ENCODE measurements at regions not wholly inside any gene's neighbourhood (a gene's known extent, or its start where the extent isn't known, plus 50 kb on each side); places are given as distances from the start of the nearest gene placed in this dataset.

DNA sequence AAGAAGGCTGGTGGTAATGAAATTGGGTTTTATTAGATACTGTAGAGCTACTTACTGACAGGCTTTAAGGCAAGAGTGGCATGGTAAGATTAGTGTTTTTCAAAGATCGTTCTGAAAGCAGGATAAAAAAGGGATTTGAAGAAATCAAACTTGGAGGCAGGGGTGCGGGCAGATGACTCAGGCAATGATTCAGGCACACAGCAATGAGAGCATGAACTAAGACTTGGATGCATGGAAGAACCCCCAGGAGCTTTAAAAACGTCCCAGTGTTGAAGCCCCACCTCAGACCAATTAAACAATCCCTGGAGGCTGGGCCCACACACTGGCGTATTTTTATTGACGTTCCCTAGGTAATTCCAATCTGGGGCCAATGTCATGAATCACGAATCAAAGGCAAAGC lies 102.5 kb downstream of the SREK1 start:
- Mint-ChIP-seq H3K27ac (no peak overlapping the region), H3K4me1 (no peaks in the 10 kb centered on the region), H3K4me3 (no peak overlapping the region), H3K9me3 (no peaks in the 10 kb centered on the region), H3K36me3 (no peaks in the 10 kb centered on the region), H3K27me3 (ENCODE audit: low read depth) (peaks cover 9% of the 10 kb centered on the region)
- TF ChIP-seq, protein P1, sequence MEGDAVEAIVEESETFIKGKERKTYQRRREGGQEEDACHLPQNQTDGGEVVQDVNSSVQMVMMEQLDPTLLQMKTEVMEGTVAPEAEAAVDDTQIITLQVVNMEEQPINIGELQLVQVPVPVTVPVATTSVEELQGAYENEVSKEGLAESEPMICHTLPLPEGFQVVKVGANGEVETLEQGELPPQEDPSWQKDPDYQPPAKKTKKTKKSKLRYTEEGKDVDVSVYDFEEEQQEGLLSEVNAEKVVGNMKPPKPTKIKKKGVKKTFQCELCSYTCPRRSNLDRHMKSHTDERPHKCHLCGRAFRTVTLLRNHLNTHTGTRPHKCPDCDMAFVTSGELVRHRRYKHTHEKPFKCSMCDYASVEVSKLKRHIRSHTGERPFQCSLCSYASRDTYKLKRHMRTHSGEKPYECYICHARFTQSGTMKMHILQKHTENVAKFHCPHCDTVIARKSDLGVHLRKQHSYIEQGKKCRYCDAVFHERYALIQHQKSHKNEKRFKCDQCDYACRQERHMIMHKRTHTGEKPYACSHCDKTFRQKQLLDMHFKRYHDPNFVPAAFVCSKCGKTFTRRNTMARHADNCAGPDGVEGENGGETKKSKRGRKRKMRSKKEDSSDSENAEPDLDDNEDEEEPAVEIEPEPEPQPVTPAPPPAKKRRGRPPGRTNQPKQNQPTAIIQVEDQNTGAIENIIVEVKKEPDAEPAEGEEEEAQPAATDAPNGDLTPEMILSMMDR (IDR thresholded peaks at IDR 0.05; ENCODE audit: unreplicated experiment) = no peak
- DNase-seq (ENCODE audit: low spot score in 2 of 2, unreplicated experiment in 2 of 2) = no peak

DNA sequence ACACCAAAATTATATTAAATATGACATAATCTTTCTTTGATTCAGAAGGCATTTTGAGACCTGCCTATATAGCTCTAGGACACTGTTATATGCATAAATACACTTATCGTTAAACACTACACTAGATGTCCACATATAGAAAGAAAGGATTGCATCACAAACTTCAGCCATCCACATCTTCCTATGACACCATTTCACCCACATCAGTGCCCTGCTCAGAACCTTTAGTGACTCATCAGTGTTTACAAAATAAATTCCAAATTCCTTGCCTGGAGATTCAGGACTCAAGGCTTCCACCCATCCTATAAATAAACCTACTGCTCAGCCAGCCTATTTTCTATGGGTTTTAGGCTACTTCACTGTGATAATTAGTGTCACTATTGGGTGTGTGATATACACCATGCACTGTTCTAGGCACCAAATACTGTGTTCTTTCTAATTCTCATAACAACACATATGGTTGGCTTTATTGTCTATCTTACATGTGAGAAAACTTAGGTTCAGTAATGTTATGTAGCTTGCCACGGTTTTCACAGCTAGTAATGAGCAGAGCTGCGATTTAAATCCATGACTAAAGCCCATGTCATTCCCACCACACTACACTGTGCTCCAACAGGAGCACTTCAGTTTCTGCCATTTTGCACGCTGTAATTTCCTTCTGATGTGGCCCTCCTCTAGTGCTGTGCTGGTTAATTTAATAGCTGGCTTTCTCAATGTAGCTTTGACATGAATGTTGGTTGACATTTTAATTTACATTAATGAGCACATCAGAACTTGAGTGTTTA lies 103.3 kb downstream of the SREK1 start:
- Mint-ChIP-seq H3K27me3 (ENCODE audit: low read depth) (peaks cover 3% of the 10 kb centered on the region), H3K36me3 (no peaks in the 10 kb centered on the region), H3K4me1 (no peaks in the 10 kb centered on the region), H3K9me3 (no peaks in the 10 kb centered on the region), H3K27ac (no peak overlapping the region), H3K4me3 (no peak overlapping the region)
- DNase-seq (ENCODE audit: low spot score in 2 of 2, unreplicated experiment in 2 of 2) = no peak
- TF ChIP-seq, protein P1 (IDR thresholded peaks at IDR 0.05; ENCODE audit: unreplicated experiment) = no peak

DNA sequence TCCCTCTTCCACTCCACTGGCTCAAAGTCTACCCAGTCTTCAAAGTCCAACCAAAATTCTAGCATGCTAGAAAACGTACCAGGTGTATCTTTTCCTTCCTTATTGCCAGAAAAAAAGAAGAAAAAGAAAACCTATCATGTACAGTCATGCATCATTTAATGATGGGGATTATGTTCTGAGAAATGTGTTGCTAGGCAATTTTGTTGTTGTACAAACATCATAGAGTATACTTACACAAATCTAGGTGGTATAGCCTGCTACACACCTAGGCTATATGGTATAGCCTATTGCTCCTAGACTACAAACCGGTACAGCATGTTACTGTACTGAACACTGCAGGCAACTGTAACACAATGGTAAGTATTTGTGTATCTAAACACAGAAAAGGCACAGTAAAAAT lies 104.8 kb downstream of the SREK1 start:
- Mint-ChIP-seq H3K9me3 (no peaks in the 10 kb centered on the region), H3K27me3 (ENCODE audit: low read depth) (no peaks in the 10 kb centered on the region), H3K27ac (no peak overlapping the region), H3K4me3 (no peak overlapping the region), H3K4me1 (no peaks in the 10 kb centered on the region), H3K36me3 (no peaks in the 10 kb centered on the region)
- no peak for DNase-seq (ENCODE audit: low spot score in 2 of 2, unreplicated experiment in 2 of 2)
- TF ChIP-seq, protein P1 (IDR thresholded peaks at IDR 0.05; ENCODE audit: unreplicated experiment) = no peak

DNA sequence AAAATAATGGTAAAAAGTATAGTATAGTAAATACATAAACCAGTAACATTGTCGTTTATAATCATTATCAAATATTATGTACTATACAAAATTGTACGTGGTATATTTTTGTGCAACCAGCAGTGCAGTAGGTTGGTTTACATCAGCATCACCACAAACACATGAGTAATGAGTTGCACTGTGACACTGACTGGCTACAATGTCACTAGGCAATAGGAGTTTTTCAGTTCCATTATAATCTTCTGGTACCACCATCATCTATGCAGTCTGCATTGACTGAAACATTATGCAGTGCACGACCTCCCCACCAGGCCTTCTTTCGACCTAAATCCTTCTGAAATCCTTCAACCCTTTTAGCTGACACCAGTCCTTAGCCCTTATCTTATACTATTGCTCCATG lies 105.8 kb downstream of the SREK1 start:
- H3K9me3 Mint-ChIP-seq = no peaks in the 10 kb centered on the region
- TF ChIP-seq, protein P1 (IDR thresholded peaks at IDR 0.05; ENCODE audit: unreplicated experiment) = no peak
- H3K4me3 Mint-ChIP-seq = no peak overlapping the region
- H3K27me3 Mint-ChIP-seq (ENCODE audit: low read depth) = no peaks in the 10 kb centered on the region
- no peak overlapping the region for H3K27ac Mint-ChIP-seq
- no peaks in the 10 kb centered on the region for H3K36me3 Mint-ChIP-seq
- H3K4me1 Mint-ChIP-seq = no peaks in the 10 kb centered on the region
- no peak for DNase-seq (ENCODE audit: low spot score in 2 of 2, unreplicated experiment in 2 of 2)

DNA sequence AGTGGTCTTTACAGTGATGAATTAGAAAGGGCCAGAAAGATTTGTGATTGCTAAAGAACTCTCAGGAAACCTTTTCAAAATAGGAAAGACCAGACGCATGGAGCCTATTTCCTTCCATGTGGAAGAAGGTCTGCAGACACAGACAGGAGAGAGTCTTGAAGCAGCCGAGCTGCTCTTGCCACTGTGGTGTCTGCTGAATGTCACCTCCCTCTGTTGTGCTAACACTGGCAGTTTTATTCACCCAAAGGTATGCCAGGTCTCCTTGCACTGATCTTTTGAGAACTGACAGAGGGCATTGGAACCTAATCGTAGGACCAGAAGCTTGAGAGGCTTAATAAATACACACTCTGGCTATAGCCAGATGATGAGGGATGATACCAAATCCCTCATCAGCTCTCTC lies 108.7 kb downstream of the SREK1 start:
- TF ChIP-seq, protein P1 (IDR thresholded peaks at IDR 0.05; ENCODE audit: unreplicated experiment) = no peak

More for the DNA sequence above, 108.7 kb downstream of the SREK1 start:
- H3K36me3 Mint-ChIP-seq = no peaks in the 10 kb centered on the region
- no peak for DNase-seq (ENCODE audit: low spot score in 2 of 2, unreplicated experiment in 2 of 2)
- H3K4me1 Mint-ChIP-seq = no peaks in the 10 kb centered on the region
- no peak overlapping the region for H3K4me3 Mint-ChIP-seq
- H3K27me3 Mint-ChIP-seq (ENCODE audit: low read depth) = no peaks in the 10 kb centered on the region
- H3K27ac Mint-ChIP-seq = no peak overlapping the region
- no peaks in the 10 kb centered on the region for H3K9me3 Mint-ChIP-seq

Data from mesothelial cell of epicardium (in vitro differentiated cells).